Astrocyte (in vitro differentiated cells and primary cell): ENCODE measurements at regions not wholly inside any gene's neighbourhood (a gene's known extent, or its start where the extent isn't known, plus 50 kb on each side); places are given as distances from the start of the nearest gene placed in this dataset.

Source experiments
- EZH2 ChIP-seq: IDR thresholded peaks from 2 replicates; pipeline ENCODE4 v1.6.1; 2012; ENCODE audit warnings: mild to moderate bottlenecking, low read length, inconsistent platforms; ENCODE audit not compliant: insufficient read depth
- TF ChIP-seq, protein P1 (sequence below): IDR thresholded peaks from 2 replicates; pipeline ENCODE4 v1.5.1; 2011; ENCODE audit warnings: low read depth, mild to moderate bottlenecking, inconsistent platforms, low read length, moderate library complexity; ENCODE audit not compliant: insufficient read depth

DNA sequence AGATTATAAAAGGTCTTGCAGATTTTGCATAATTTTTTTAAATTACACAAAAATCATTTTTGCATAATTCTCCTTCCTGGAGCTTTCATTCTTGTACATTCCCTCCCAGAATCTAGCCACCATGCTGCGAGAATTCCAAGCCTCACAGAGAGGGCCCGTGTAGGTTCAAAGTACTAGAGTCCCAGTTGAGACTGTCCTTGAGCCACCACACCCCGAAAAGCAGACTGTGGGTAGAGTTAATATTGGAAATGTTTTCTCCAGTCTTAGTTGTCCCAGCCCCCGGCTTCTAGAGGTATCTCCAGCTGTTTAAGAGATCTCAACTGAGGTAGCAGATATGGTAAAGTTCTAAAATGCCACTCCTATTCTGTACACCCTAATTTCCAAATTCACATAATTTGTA is 407.3 kb upstream of the ANO3 start:
- TF ChIP-seq, protein P1, sequence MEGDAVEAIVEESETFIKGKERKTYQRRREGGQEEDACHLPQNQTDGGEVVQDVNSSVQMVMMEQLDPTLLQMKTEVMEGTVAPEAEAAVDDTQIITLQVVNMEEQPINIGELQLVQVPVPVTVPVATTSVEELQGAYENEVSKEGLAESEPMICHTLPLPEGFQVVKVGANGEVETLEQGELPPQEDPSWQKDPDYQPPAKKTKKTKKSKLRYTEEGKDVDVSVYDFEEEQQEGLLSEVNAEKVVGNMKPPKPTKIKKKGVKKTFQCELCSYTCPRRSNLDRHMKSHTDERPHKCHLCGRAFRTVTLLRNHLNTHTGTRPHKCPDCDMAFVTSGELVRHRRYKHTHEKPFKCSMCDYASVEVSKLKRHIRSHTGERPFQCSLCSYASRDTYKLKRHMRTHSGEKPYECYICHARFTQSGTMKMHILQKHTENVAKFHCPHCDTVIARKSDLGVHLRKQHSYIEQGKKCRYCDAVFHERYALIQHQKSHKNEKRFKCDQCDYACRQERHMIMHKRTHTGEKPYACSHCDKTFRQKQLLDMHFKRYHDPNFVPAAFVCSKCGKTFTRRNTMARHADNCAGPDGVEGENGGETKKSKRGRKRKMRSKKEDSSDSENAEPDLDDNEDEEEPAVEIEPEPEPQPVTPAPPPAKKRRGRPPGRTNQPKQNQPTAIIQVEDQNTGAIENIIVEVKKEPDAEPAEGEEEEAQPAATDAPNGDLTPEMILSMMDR, result no peak
- no peak for TF ChIP-seq EZH2
